ENCODE measurements at regions not wholly inside any gene's neighbourhood (a gene's known extent, or its start where the extent isn't known, plus 50 kb on each side); places are given as distances from the start of the nearest gene placed in this dataset.

DNA sequence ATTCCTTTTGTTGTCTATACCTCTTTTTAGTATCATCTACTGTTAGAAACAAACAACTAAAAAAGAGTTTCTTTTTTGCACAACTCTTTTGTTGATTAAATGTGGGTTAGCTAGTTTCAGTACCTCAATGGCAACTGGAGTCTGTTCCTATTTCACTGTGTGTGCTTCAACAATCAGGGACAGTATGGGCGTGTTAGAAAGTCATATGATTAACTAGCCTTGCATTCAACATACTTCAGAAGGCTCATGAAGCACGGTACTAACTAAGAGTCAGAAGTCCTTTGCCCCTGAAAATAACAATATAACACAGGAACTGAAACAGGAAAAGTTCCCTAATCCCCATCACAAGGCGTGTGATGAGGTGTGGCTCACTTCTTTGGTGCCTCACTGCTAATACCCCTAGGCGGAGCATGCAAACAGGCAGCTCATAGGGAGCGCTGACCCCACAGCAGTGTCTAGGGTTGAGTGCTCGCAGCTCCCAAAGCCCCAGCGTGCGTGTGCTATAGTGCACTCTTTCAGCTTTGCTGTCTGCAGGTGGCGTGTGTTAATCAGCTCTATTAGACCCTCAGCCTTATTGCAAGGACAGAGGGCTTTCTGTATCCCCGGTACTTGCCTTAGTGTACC lies 203.1 kb upstream of the NDST3 start:
- TF ChIP-seq, protein P1, sequence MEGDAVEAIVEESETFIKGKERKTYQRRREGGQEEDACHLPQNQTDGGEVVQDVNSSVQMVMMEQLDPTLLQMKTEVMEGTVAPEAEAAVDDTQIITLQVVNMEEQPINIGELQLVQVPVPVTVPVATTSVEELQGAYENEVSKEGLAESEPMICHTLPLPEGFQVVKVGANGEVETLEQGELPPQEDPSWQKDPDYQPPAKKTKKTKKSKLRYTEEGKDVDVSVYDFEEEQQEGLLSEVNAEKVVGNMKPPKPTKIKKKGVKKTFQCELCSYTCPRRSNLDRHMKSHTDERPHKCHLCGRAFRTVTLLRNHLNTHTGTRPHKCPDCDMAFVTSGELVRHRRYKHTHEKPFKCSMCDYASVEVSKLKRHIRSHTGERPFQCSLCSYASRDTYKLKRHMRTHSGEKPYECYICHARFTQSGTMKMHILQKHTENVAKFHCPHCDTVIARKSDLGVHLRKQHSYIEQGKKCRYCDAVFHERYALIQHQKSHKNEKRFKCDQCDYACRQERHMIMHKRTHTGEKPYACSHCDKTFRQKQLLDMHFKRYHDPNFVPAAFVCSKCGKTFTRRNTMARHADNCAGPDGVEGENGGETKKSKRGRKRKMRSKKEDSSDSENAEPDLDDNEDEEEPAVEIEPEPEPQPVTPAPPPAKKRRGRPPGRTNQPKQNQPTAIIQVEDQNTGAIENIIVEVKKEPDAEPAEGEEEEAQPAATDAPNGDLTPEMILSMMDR (IDR thresholded peaks at IDR 0.05; ENCODE audit: extremely low read depth in 1 of 2, insufficient read depth in 1 of 2, low read depth in 1 of 2, low read length in 2 of 2): no peak
- TF ChIP-seq FOS (IDR thresholded peaks at IDR 0.05; ENCODE audit: borderline replicate concordance, insufficient read depth, low read length): no peak
